ENCODE measurements at regions not wholly inside any gene's neighbourhood (a gene's known extent, or its start where the extent isn't known, plus 50 kb on each side); places are given as distances from the start of the nearest gene placed in this dataset.

- TF ChIP-seq CTCF (IDR thresholded peaks at IDR 0.05) (no peak), POLR2A (IDR thresholded peaks at IDR 0.05) (no peak), POLR2AphosphoS5 (IDR thresholded peaks at IDR 0.05) (no peak), EP300 (IDR thresholded peaks at IDR 0.05) (no peak)
Measured at GRCh38 chr3:5675319-5675718, 487.8 kb downstream of the EDEM1 start.

Measured in stomach (tissue), 4 donors.